ENCODE measurements at regions not wholly inside any gene's neighbourhood (a gene's known extent, or its start where the extent isn't known, plus 50 kb on each side); places are given as distances from the start of the nearest gene placed in this dataset.

DNA sequence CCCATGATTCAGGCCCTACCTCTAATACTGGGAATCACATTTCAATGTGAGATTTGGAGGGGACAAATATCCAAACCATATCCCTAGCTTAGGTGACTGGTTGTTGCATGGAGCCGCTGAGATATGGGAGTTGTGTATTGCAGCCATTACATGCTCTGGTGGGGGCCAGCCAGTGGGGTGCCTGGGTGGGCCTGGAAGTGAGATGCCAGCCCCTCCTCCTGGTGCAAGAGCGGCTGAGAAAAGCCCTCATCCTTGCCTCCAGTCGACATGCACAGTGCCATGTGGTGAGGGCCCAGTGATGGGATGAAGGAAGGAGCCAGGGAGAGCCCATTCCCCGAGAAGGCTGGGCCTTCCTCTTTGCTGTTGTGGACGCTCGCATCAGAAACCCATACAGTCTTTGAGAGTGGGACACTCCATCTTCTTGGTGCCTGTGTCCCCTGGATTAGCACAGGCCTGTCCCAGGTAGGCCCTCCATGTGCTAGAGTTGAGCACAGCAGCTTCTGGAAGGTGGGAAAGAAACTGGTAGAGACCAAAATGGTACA is 1043.0 kb downstream of the TBC1D22A start:
- no peak overlapping the region for H3K4me3 ChIP-seq
- H3K36me3 ChIP-seq (ENCODE audit: insufficient read depth, low read length), result no peaks in the 10 kb centered on the region
- DNase-seq (ENCODE audit: low read depth, low spot score), result no peak
- no peaks in the 10 kb centered on the region for H3K9me3 ChIP-seq (ENCODE audit: low read depth, low read length)
- H3K9ac ChIP-seq (ENCODE audit: insufficient read length), result no peak overlapping the region
- TF ChIP-seq FOXP2 (optimal IDR thresholded peaks at IDR 0.05; ENCODE audit: control extremely low read depth, extremely low read length, insufficient read depth) (no peak), POLR2AphosphoS5 (IDR thresholded peaks at IDR 0.05; ENCODE audit: borderline replicate concordance, low read depth, low read length) (no peak), EZH2 (IDR thresholded peaks at IDR 0.05) (no peak)
- no peak overlapping the region for H3K27ac ChIP-seq

DNA sequence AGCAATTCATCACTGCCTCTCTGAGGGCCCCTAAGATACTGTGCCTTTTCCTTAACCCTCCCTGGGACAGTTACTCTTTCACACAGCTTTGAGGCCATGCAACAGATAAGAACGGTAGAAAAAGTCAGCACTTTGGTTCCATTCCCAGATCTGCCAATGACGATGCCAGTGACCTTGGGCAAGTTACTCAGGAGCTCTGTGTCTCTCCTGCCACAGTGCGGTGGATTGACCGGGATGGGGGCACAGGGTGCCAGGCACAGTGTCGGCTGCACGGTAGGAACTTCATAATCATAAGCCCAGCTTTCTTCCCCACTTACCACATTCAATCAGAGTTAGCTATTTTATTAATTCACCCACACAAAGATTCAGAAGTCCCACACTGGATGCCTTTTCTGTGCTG is 1041.8 kb downstream of the TBC1D22A start:
- H3K4me3 ChIP-seq, result no peak overlapping the region
- no peak for TF ChIP-seq EZH2 (IDR thresholded peaks at IDR 0.05)
- no peak for TF ChIP-seq FOXP2 (optimal IDR thresholded peaks at IDR 0.05; ENCODE audit: control extremely low read depth, extremely low read length, insufficient read depth)
- no peak for TF ChIP-seq POLR2AphosphoS5 (IDR thresholded peaks at IDR 0.05; ENCODE audit: borderline replicate concordance, low read depth, low read length)
- no peak overlapping the region for H3K9ac ChIP-seq (ENCODE audit: insufficient read length)
- no peaks in the 10 kb centered on the region for H3K36me3 ChIP-seq (ENCODE audit: insufficient read depth, low read length)
- DNase-seq (ENCODE audit: low read depth, low spot score), result no peak
- H3K27ac ChIP-seq, result no peak overlapping the region
- H3K9me3 ChIP-seq (ENCODE audit: low read depth, low read length), result no peaks in the 10 kb centered on the region

DNA sequence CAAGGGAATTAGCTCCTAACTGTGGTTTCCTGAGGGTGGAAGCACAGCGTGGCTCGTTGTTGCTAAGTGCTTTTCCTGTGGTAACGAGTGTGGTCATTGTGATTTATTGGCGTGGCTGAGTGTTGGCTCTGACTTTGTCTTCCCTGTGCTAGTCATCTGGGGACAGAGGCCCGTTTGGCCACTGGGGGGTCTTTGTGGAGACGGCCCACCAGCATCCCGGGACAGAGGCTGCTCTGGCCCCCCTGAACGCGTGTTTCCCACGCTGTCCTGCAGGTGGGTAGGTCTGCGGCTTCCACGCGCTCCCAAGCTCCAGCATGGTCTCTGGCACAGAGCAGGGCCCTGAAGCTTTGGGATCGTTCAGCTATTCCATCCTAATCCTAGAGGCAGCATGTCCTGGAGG is 1040.0 kb downstream of the TBC1D22A start:
- H3K36me3 ChIP-seq (ENCODE audit: insufficient read depth, low read length), result no peaks in the 10 kb centered on the region
- H3K9me3 ChIP-seq (ENCODE audit: low read depth, low read length), result no peaks in the 10 kb centered on the region
- no peak overlapping the region for H3K9ac ChIP-seq (ENCODE audit: insufficient read length)

DNA sequence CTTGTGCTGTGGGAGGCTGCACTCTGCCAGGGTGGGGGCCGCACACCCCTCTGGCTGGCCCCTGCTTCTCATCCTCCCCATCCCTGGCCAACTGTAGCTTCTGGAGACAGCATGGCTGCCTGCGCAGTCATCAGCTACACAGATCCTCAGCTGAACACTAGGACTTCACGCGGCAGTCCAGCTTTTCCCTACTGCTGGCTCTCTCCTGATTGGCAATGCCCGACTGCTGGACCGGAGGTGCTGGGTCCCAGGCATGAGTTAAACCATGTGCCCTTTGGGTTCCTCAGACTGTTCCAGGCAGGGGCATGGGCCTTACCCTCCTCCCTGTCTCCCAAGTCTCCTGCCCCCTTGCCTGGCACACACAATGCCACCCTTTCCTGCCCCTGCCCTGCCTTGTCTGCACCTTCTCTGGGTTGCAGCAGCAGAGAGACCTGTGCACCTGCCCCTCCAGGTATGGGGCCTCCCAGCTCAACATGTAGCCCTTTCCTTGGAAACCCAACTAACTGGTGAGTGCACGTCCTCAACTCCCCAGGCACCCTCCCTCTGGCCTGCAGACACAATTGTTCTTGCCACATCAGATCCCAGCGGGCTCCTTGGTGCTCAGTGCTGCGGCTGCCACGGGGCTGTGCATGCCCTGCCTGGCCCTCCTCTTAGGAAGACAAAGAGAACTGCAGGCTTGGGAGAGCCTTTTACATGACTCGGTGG is 1039.2 kb downstream of the TBC1D22A start:
- Histone ChIP-seq H3K9ac (ENCODE audit: insufficient read length) (no peak overlapping the region), H3K9me3 (ENCODE audit: low read depth, low read length) (no peaks in the 10 kb centered on the region), H3K36me3 (ENCODE audit: insufficient read depth, low read length) (no peaks in the 10 kb centered on the region), H3K4me3 (no peak overlapping the region), H3K27ac (no peak overlapping the region)
- TF ChIP-seq EZH2 (IDR thresholded peaks at IDR 0.05) (no peak), POLR2AphosphoS5 (IDR thresholded peaks at IDR 0.05; ENCODE audit: borderline replicate concordance, low read depth, low read length) (no peak), FOXP2 (optimal IDR thresholded peaks at IDR 0.05; ENCODE audit: control extremely low read depth, extremely low read length, insufficient read depth) (no peak)
- DNase-seq (ENCODE audit: low read depth, low spot score), result no peak

More for the DNA sequence above, 1040.0 kb downstream of the TBC1D22A start:
- TF ChIP-seq EZH2 (IDR thresholded peaks at IDR 0.05), result no peak
- TF ChIP-seq POLR2AphosphoS5 (IDR thresholded peaks at IDR 0.05; ENCODE audit: borderline replicate concordance, low read depth, low read length), result no peak
- TF ChIP-seq FOXP2 (optimal IDR thresholded peaks at IDR 0.05; ENCODE audit: control extremely low read depth, extremely low read length, insufficient read depth), result no peak
- Histone ChIP-seq H3K27ac (no peak overlapping the region), H3K4me3 (no peak overlapping the region)
- no peak for DNase-seq (ENCODE audit: low read depth, low spot score)

DNA sequence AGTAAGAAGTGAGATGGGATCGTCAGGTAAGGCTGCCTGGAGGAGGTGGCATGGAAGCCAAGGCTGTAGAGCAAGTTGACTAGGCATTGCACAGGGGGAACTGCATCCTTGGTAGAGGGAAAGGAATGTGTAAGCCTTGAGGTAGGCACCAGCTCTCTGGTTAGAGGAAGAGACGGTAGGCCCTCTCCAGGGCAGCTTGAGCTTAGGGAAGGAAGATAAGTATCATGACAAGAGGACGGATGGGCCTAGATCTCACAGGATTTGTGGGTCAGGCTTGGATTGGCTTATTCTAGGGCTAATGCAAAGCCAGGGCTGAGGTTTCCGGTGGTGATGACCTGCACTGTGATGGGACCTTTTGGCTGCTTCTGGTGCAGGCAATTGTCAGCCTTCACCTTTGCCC is 1035.8 kb downstream of the TBC1D22A start:
- DNase-seq (ENCODE audit: low read depth, low spot score), result no peak
- Histone ChIP-seq H3K4me3 (no peak overlapping the region), H3K9me3 (ENCODE audit: low read depth, low read length) (no peaks in the 10 kb centered on the region), H3K27ac (no peak overlapping the region), H3K36me3 (ENCODE audit: insufficient read depth, low read length) (no peaks in the 10 kb centered on the region), H3K9ac (ENCODE audit: insufficient read length) (no peak overlapping the region)
- TF ChIP-seq FOXP2 (optimal IDR thresholded peaks at IDR 0.05; ENCODE audit: control extremely low read depth, extremely low read length, insufficient read depth) (no peak), POLR2AphosphoS5 (IDR thresholded peaks at IDR 0.05; ENCODE audit: borderline replicate concordance, low read depth, low read length) (no peak), EZH2 (IDR thresholded peaks at IDR 0.05) (no peak)

DNA sequence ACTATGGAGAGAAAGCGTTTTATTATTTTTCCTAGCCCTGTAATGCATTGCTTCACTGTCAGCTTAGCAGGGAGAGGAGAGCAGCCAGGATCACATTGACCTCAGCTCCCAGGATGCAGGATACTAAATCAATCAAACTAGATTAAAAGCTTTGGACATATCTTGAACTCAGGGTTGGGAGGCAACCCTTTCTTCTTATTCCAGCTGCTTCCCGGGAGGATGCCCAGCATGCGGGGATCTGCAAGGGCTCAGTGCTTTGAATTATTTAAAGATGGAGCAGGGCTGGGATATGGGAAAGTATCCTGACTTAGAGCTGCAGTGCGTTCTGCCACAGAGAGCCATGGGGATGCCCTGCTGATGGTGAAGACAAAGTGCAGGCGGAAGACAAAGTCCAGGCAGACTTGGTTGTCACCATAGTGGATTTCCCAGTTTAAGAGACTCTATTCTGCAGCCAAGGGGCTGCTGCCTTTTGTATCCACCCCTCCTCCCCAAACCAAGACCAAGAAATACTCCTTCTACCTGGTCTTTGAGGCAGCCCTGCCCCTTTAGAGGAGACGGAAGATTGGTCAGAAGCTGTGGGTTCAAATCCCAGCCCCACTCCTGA is 1035.0 kb downstream of the TBC1D22A start:
- Histone ChIP-seq H3K9me3 (ENCODE audit: low read depth, low read length) (no peaks in the 10 kb centered on the region), H3K27ac (no peak overlapping the region), H3K9ac (ENCODE audit: insufficient read length) (no peak overlapping the region), H3K36me3 (ENCODE audit: insufficient read depth, low read length) (no peaks in the 10 kb centered on the region), H3K4me3 (no peak overlapping the region)
- no peak for DNase-seq (ENCODE audit: low read depth, low spot score)
- no peak for TF ChIP-seq POLR2AphosphoS5 (IDR thresholded peaks at IDR 0.05; ENCODE audit: borderline replicate concordance, low read depth, low read length)
- no peak for TF ChIP-seq FOXP2 (optimal IDR thresholded peaks at IDR 0.05; ENCODE audit: control extremely low read depth, extremely low read length, insufficient read depth)

DNA sequence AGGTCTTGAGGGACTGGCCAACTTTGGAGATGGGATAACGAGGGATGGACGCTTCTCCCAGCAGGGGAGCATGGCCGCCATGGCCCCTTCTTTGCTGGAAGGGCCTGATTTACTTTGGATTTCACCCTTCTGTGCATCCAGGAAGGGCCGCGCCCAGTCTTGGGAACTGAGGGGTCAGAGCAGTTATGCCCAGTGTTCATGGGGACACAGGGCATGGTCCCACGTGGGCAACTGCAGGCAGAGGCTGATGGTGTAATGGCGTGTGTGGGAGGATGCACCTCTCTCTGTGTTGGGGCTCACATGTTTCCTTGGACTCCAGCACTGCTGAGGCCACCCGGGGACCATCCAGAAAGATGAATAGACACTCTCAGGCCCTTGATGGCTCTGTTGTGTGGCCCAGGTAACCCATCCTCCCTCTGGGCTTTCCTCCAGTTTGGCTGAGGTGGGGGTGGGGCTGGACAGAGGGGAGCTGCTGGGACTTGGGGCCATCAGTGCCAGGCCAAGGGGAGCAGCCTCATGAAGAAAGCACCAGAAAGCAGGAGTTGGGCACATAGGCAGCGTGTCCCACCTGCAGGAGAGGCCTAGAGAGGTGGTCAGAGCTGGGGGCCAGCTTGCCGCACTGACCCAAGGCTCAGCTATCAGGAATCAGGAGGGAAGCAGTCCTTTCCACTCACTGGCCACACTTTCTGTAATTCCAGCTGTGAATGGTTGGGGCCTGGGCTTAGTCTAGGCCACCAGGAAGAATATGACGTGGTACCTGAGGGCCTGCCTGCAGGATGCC is 1033.9 kb downstream of the TBC1D22A start:
- H3K36me3 ChIP-seq (ENCODE audit: insufficient read depth, low read length), result no peaks in the 10 kb centered on the region
- no peak overlapping the region for H3K9ac ChIP-seq (ENCODE audit: insufficient read length)
- DNase-seq (ENCODE audit: low read depth, low spot score), result no peak
- no peak for TF ChIP-seq POLR2AphosphoS5 (IDR thresholded peaks at IDR 0.05; ENCODE audit: borderline replicate concordance, low read depth, low read length)
- TF ChIP-seq EZH2 (IDR thresholded peaks at IDR 0.05), result no peak
- no peak for TF ChIP-seq FOXP2 (optimal IDR thresholded peaks at IDR 0.05; ENCODE audit: control extremely low read depth, extremely low read length, insufficient read depth)
- H3K4me3 ChIP-seq, result no peak overlapping the region
- no peak overlapping the region for H3K27ac ChIP-seq
- H3K9me3 ChIP-seq (ENCODE audit: low read depth, low read length), result no peaks in the 10 kb centered on the region

DNA sequence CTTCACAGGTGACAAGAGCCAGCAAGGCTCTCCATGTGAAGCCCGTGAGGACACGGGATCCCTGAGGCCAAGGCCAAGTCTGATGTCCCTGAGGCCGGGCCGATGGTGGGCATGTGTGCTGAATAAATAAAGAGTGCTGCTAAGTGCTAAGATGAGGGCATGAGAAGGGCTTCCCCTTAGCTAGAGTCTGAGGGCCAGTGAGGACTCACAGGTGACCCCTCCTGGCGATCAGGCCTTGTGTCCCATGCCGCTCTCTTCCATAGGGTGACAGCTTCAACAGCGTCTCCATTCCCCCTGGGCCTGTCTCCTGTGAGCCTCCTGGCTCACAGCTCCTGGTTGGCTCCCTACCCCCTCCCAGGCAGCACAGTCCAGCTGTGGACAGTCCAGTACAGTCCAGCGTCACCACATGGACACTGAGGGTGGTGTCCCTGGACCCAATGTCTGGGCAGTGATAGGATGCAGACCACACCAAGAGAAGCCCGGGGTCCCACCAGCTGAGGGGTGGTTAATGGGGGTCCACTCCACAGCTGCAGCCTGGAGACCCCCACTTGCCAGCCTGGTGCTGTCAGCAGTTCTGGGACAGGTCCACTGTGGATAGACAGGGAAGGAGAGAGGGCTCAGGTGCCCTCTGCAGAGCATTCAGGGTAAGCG is 1033.2 kb downstream of the TBC1D22A start:
- no peaks in the 10 kb centered on the region for H3K9me3 ChIP-seq (ENCODE audit: low read depth, low read length)
- H3K9ac ChIP-seq (ENCODE audit: insufficient read length), result no peak overlapping the region
- TF ChIP-seq EZH2 (IDR thresholded peaks at IDR 0.05) (no peak), FOXP2 (optimal IDR thresholded peaks at IDR 0.05; ENCODE audit: control extremely low read depth, extremely low read length, insufficient read depth) (no peak), POLR2AphosphoS5 (IDR thresholded peaks at IDR 0.05; ENCODE audit: borderline replicate concordance, low read depth, low read length) (no peak)
- H3K4me3 ChIP-seq, result no peak overlapping the region
- no peak overlapping the region for H3K27ac ChIP-seq
- no peaks in the 10 kb centered on the region for H3K36me3 ChIP-seq (ENCODE audit: insufficient read depth, low read length)
- DNase-seq (ENCODE audit: low read depth, low spot score), result no peak
